Gastroesophageal sphincter (tissue), 4 donors: ENCODE measurements at regions not wholly inside any gene's neighbourhood (a gene's known extent, or its start where the extent isn't known, plus 50 kb on each side); places are given as distances from the start of the nearest gene placed in this dataset.

ENCODE experiments used
- ATAC-seq: fragments of 150-250 bp; one replicate; pipeline ENCODE4 v1.9.1; 2016; ENCODE audit warnings: mild to moderate bottlenecking, moderate library complexity
- H3K27ac ChIP-seq, 4 donors: fragments of 200-600 bp; sonication (generic) in 3 of 4; 1 replicate in 3 of 4; 2 replicates in 1 of 4; pipeline ENCODE4 v1.5.1; 2016 to 2019
- H3K27me3 ChIP-seq: fragments of 200-600 bp; sonication (generic); one replicate; pipeline ENCODE4 v1.5.1; 2019
- H3K36me3 ChIP-seq, 2 donors: fragments of 200-600 bp; sonication (generic); one replicate each; pipeline ENCODE4 v1.5.1; 2019; ENCODE audit warnings: control low read depth in 1 of 2
- H3K4me1 ChIP-seq, 3 donors: fragments of 200-600 bp; sonication (generic); 1 replicate in 2 of 3; 2 replicates in 1 of 3; pipeline ENCODE4 v1.5.1; 2016 to 2019; ENCODE audit warnings: control low read depth in 2 of 3
- H3K4me3 ChIP-seq, 2 donors: fragments of 200-600 bp; sonication (generic); one replicate each; pipeline ENCODE4 v1.5.1; 2019; ENCODE audit warnings: mild to moderate bottlenecking in 1 of 2, moderate library complexity in 1 of 2
- H3K9me3 ChIP-seq, 3 donors: fragments of 200-600 bp; sonication (generic); one replicate each; pipeline ENCODE4 v1.5.1; 2017 to 2019; ENCODE audit warnings: control low read depth in 2 of 3
- EP300 ChIP-seq: sonication (generic); formaldehyde crosslinking; IDR thresholded peaks from one replicate; pipeline ENCODE4 v1.6.1; 2017; ENCODE audit warnings: antibody characterized with exemption, mild to moderate bottlenecking
- POLR2A ChIP-seq, 2 donors: fragments of 450-650 bp; IDR thresholded peaks; one replicate each; pipeline ENCODE4 v1.6.1; 2017; ENCODE audit warnings: antibody characterized with exemption in 2 of 2, mild to moderate bottlenecking in 2 of 2, moderate library complexity in 1 of 2
- POLR2AphosphoS5 ChIP-seq: sonication (generic); formaldehyde crosslinking; IDR thresholded peaks from one replicate; pipeline ENCODE4 v1.6.1; 2017; ENCODE audit warnings: antibody characterized with exemption
- WGBS, 2 donors: methylation state at CpG; one replicate each; pipeline ENCODE4 v1.1.5; 2018; ENCODE audit warnings: low coverage in 1 of 2; 5-methylcytosine and 5-hydroxymethylcytosine counted together
- TF ChIP-seq, protein P1 (sequence below), 4 experiments: fragments of 200-600 bp in 2 of 4; fragments of 450-650 bp in 2 of 4; sonication (generic) in 1 of 4; IDR thresholded peaks; one replicate each; pipeline ENCODE4 v1.5.1; 2017 to 2019; ENCODE audit warnings: antibody characterized with exemption in 4 of 4, mild to moderate bottlenecking in 2 of 4, moderate library complexity in 2 of 4

DNA sequence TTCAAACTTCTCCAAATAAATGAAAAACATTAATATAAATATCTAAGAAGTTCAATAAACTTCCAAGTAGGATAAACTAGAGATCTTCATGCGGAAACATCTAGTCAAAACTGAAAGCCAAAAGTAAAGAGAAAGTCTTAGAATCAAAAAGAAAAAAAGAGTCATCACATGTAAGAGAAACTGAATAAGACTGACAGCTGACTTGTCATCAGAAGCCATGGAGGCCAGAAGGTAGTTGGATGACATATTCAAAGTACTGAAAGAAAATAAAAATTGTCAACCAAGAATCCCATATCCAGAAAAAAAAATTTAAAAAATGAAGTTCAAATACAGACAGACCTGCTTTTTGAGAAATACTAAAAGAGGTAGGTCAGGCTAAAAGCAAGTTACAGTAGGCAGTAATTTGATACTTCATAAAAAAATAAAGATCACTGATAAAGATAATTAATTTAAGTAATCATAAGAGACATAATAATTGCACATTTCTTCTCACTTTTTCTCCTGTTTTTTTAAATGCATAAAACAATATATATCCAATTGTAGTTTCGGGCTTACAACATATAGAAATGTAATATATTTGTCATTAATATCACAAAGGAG is 327.6 kb upstream of the PCDH9 start:
- Histone ChIP-seq H3K4me1 (no peaks in the 10 kb centered on the region), H3K27ac (no peak overlapping the region), H3K9me3 (peaks cover 0 to 5% (median 0%) of the 10 kb centered on the region in 3 donors), H3K4me3 (no peak overlapping the region), H3K36me3 (no peaks in the 10 kb centered on the region), H3K27me3 (no peaks in the 10 kb centered on the region)
- ATAC-seq: no peak
- TF ChIP-seq EP300: no peak
- TF ChIP-seq POLR2A (IDR thresholded peaks at IDR 0.05): no peak
- TF ChIP-seq, protein P1, sequence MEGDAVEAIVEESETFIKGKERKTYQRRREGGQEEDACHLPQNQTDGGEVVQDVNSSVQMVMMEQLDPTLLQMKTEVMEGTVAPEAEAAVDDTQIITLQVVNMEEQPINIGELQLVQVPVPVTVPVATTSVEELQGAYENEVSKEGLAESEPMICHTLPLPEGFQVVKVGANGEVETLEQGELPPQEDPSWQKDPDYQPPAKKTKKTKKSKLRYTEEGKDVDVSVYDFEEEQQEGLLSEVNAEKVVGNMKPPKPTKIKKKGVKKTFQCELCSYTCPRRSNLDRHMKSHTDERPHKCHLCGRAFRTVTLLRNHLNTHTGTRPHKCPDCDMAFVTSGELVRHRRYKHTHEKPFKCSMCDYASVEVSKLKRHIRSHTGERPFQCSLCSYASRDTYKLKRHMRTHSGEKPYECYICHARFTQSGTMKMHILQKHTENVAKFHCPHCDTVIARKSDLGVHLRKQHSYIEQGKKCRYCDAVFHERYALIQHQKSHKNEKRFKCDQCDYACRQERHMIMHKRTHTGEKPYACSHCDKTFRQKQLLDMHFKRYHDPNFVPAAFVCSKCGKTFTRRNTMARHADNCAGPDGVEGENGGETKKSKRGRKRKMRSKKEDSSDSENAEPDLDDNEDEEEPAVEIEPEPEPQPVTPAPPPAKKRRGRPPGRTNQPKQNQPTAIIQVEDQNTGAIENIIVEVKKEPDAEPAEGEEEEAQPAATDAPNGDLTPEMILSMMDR (IDR thresholded peaks at IDR 0.05): no peak
- TF ChIP-seq POLR2AphosphoS5: no peak
- 63 to 92% methylated on average over 1 to 2 of the region's 2 CpGs for WGBS, 2 donors

GRCh38 chr13:67557118-67557517 is 327.0 kb upstream of the PCDH9 start:
- Histone ChIP-seq H3K27ac (no peak overlapping the region), H3K27me3 (no peaks in the 10 kb centered on the region), H3K9me3 (peaks cover 0 to 5% (median 0%) of the 10 kb centered on the region in 3 donors), H3K4me1 (no peaks in the 10 kb centered on the region), H3K36me3 (no peaks in the 10 kb centered on the region), H3K4me3 (no peak overlapping the region)
- no peak for TF ChIP-seq EP300
- TF ChIP-seq, protein P1 (IDR thresholded peaks at IDR 0.05): no peak
- no peak for TF ChIP-seq POLR2AphosphoS5
- TF ChIP-seq POLR2A (IDR thresholded peaks at IDR 0.05): no peak
- 60 to 86% methylated on average over 1 of the region's 1 CpG for WGBS, 2 donors
- ATAC-seq: no peak

GRCh38 chr13:67554746-67555452 is 324.8 kb upstream of the PCDH9 start:
- 57 to 75% methylated on average over 6 of the region's 6 CpGs for WGBS, 2 donors

DNA sequence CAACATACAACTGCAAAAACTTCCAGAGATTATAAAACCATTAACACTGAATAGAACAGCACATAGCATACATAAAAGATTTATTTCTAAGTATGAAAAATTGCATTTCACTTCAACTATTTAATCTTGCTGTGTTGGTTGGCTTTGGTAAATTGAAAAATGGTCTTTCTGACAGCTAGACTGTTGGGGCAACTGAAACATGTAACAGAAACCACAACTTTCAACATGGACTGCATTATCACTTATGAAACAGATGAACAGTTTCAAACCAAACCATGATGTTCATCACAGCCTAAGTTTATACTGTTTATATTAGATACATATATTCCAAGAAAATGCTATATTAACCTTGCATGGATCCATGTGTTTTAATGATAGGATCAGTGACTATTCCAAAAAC is 324.1 kb upstream of the PCDH9 start:
- TF ChIP-seq, protein P1 (IDR thresholded peaks at IDR 0.05): no peak
- TF ChIP-seq POLR2AphosphoS5 (no peak), POLR2A (IDR thresholded peaks at IDR 0.05) (no peak), EP300 (no peak)
- Histone ChIP-seq H3K4me1 (no peaks in the 10 kb centered on the region), H3K4me3 (no peak overlapping the region), H3K27me3 (no peaks in the 10 kb centered on the region), H3K27ac (no peak overlapping the region), H3K36me3 (no peaks in the 10 kb centered on the region), H3K9me3 (peaks cover 0 to 5% (median 0%) of the 10 kb centered on the region in 3 donors)
- ATAC-seq: no peak

More at GRCh38 chr13:67554746-67555452, 324.8 kb upstream of the PCDH9 start:
- Histone ChIP-seq H3K4me3 (no peak overlapping the region), H3K36me3 (no peaks in the 10 kb centered on the region), H3K27me3 (no peaks in the 10 kb centered on the region), H3K9me3 (peaks cover 0 to 5% (median 0%) of the 10 kb centered on the region in 3 donors), H3K4me1 (no peaks in the 10 kb centered on the region), H3K27ac (no peak overlapping the region)
- ATAC-seq: no peak
- TF ChIP-seq POLR2AphosphoS5: no peak

DNA sequence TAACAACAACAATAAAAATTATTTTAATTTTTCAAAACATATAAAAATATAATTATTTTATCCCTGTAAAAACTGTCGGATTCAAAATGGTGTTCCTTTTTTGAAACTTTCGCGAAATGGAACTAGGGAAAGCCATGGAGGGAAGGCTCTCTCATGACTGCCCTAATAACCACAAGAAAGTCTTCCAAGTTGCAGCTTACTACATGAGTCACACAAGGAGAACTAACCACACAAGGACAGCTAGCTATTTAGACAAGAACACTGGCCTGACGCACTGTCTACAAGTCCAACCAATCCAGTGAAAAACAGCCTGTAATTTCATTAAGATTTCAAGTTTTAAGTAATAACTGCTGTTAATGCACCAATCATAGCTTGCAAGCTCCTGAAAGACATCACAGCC is 319.2 kb upstream of the PCDH9 start:
- no peak overlapping the region for H3K27ac ChIP-seq
- H3K4me1 ChIP-seq: no peaks in the 10 kb centered on the region
- 92 to 98% methylated on average over 4 of the region's 4 CpGs for WGBS, 2 donors
- no peaks in the 10 kb centered on the region for H3K36me3 ChIP-seq
- ATAC-seq: no peak
- no peaks in the 10 kb centered on the region for H3K9me3 ChIP-seq
- H3K4me3 ChIP-seq: no peak overlapping the region
- no peaks in the 10 kb centered on the region for H3K27me3 ChIP-seq
- TF ChIP-seq POLR2A (IDR thresholded peaks at IDR 0.05) (no peak), POLR2AphosphoS5 (no peak), EP300 (no peak)
- TF ChIP-seq, protein P1 (IDR thresholded peaks at IDR 0.05): no peak
